Common myeloid progenitor, CD34-positive (primary cell): ENCODE measurements at regions not wholly inside any gene's neighbourhood (a gene's known extent, or its start where the extent isn't known, plus 50 kb on each side); places are given as distances from the start of the nearest gene placed in this dataset.

Experiments used
- CTCF ChIA-PET: fragments of 350-600 bp; sonication (Branson Sonifier 250); formaldehyde crosslinking; loops from one replicate; lab custom pipeline; 2021; ENCODE audit warnings: antibody characterized with exemption; lab: Charles Lee
- POLR2A ChIA-PET: fragments of 350-600 bp; sonication (Branson Sonifier 250); formaldehyde crosslinking; loops from one replicate; lab custom pipeline; 2021; ENCODE audit warnings: antibody characterized with exemption; lab: Charles Lee
- DNase-seq, 3 donors: peaks; one replicate each; pipeline versions ENCODE4 v3.0.0 to v3.0.0-alpha.2; 2013
- H3K27ac ChIP-seq, 2 experiments: 1 replicate in 1 of 2; 2 replicates in 1 of 2; pipeline ENCODE4 v1.7.0; 2013; ENCODE audit warnings: inconsistent platforms in 2 of 2, low read length in 2 of 2, mild to moderate bottlenecking in 2 of 2, low read depth in 1 of 2, moderate library complexity in 1 of 2; ENCODE audit not compliant: severe bottlenecking in 2 of 2, insufficient read depth in 1 of 2, poor library complexity in 1 of 2
- H3K27me3 ChIP-seq, 5 experiments: replicated peaks in 2 of 5; 1 replicate in 3 of 5; 2 replicates in 2 of 5; pipeline versions ENCODE4 v1.6.1 to v1.7.0; 2013; ENCODE audit warnings: low read length in 4 of 5, mild to moderate bottlenecking in 2 of 5, moderate library complexity in 2 of 5, inconsistent platforms in 1 of 5; ENCODE audit not compliant: insufficient read depth in 5 of 5, control insufficient read depth in 4 of 5
- H3K36me3 ChIP-seq, 4 experiments: 1 replicate in 2 of 4; 2 replicates in 2 of 4; pipeline versions ENCODE4 v1.6.1 to v1.7.0; 2013; ENCODE audit warnings: low read length in 3 of 4, control low read depth in 1 of 4, mild to moderate bottlenecking in 1 of 4; ENCODE audit not compliant: control insufficient read depth in 4 of 4, insufficient read depth in 4 of 4
- H3K4me1 ChIP-seq, 4 experiments: 1 replicate in 3 of 4; 2 replicates in 1 of 4; pipeline versions ENCODE4 v1.6.1 to v1.7.1; 2013; ENCODE audit warnings: low read length in 3 of 4, mild to moderate bottlenecking in 3 of 4, control low read depth in 1 of 4, inconsistent platforms in 1 of 4, moderate library complexity in 1 of 4; ENCODE audit not compliant: control insufficient read depth in 4 of 4, insufficient read depth in 4 of 4; ENCODE audit errors: control extremely low read depth in 1 of 4
- H3K4me3 ChIP-seq, 7 experiments: 1 replicate in 4 of 7; 2 replicates in 3 of 7; pipeline versions ENCODE4 v1.5.1 to v1.7.0; 2013; ENCODE audit warnings: mild to moderate bottlenecking in 7 of 7, low read length in 6 of 7, moderate library complexity in 6 of 7, inconsistent platforms in 2 of 7, low read depth in 2 of 7, control low read depth in 1 of 7; ENCODE audit not compliant: insufficient read depth in 4 of 7, control insufficient read depth in 1 of 7; ENCODE audit errors: extremely low read depth in 1 of 7
- H3K9me3 ChIP-seq, 5 experiments: 1 replicate in 4 of 5; 2 replicates in 1 of 5; pipeline versions ENCODE4 v1.6.1 to v1.7.1; 2013; ENCODE audit warnings: low read length in 4 of 5, mild to moderate bottlenecking in 2 of 5, inconsistent platforms in 1 of 5, low read depth in 1 of 5, moderate library complexity in 1 of 5; ENCODE audit not compliant: control insufficient read depth in 4 of 5, insufficient read depth in 2 of 5; ENCODE audit errors: control extremely low read depth in 1 of 5
- WGBS: methylation state at CpG from one replicate; pipeline ENCODE4 v1.1.5; 2013; ENCODE audit not compliant: insufficient coverage; 5-methylcytosine and 5-hydroxymethylcytosine counted together

GRCh38 chr1:187078916-187079315 is 250.2 kb downstream of the PLA2G4A start:
- H3K9me3 ChIP-seq: peaks cover 0 to 5% (median 4%) of the 10 kb centered on the region in 5 experiments
- no peaks in the 10 kb centered on the region for H3K4me1 ChIP-seq
- H3K4me3 ChIP-seq: no peak overlapping the region
- no peak overlapping the region for H3K27ac ChIP-seq
- no peak for DNase-seq
- 100% methylated on average over 1 of the region's 2 CpGs for WGBS
- H3K36me3 ChIP-seq: no peaks in the 10 kb centered on the region
- ChIA-PET POLR2A (no interaction called here), CTCF (no interaction called here)
- H3K27me3 ChIP-seq: no peaks in the 10 kb centered on the region

DNA sequence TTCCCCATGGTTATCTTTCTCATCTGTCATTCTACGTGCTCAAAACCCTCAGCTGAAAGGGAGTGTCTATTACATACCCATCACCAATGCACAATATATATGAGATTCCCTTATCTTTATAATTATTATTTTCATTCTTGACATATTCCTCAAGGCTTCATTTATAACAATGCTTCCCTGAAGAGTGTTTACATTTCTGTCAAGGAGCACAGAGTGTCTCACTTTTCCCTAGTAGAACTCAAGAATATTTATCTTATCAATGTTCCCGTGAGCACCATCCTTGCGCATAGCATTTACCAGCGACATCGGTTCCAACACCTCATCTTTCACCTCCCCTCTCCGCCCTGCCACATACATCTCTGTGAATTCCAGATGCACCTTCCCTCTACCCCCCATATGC is 250.6 kb downstream of the PLA2G4A start:
- DNase-seq: no peak
- WGBS: 100% methylated on average over 5 of the region's 6 CpGs
- Histone ChIP-seq H3K36me3 (no peaks in the 10 kb centered on the region), H3K27ac (no peak overlapping the region), H3K4me1 (no peaks in the 10 kb centered on the region), H3K4me3 (no peak overlapping the region), H3K9me3 (peaks cover 0 to 5% (median 4%) of the 10 kb centered on the region in 5 experiments), H3K27me3 (no peaks in the 10 kb centered on the region)
- ChIA-PET CTCF (no interaction called here), POLR2A (no interaction called here)

GRCh38 chr1:187091666-187092065 is 262.9 kb downstream of the PLA2G4A start:
- no peaks in the 10 kb centered on the region for H3K36me3 ChIP-seq
- H3K4me1 ChIP-seq: no peaks in the 10 kb centered on the region
- no peak for DNase-seq
- ChIA-PET CTCF (no interaction called here), POLR2A (no interaction called here)
- no peaks in the 10 kb centered on the region for H3K27me3 ChIP-seq
- H3K9me3 ChIP-seq: peaks cover 0 to 10% (median 0%) of the 10 kb centered on the region in 5 experiments
- no peak overlapping the region for H3K4me3 ChIP-seq
- H3K27ac ChIP-seq: no peak overlapping the region

DNA sequence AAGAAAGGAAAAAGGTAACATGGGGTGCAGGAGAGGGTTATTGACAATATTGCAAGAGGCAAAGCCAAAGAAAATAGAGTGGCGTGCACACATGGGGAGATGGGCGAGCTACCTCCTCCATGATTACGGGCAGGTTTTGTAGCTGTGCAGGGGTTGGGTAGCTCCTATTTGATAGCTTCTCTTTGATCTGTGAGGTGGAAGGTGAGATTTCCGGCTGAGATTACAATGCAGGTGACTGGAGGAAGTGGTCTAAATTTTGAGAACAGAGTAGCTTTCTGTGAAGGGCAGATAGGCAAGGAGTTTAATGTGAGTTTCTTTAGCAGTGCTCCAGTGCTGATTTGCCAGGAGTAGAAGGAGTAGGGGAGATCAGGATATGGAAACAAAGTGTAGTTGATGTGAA is 263.4 kb downstream of the PLA2G4A start:
- H3K4me1 ChIP-seq: no peaks in the 10 kb centered on the region
- peaks cover 0 to 10% (median 0%) of the 10 kb centered on the region in 5 experiments for H3K9me3 ChIP-seq
- H3K4me3 ChIP-seq: no peak overlapping the region
- POLR2A ChIA-PET: no interaction called here
- CTCF ChIA-PET: no interaction called here
- H3K27ac ChIP-seq: no peak overlapping the region
- DNase-seq: no peak
- H3K27me3 ChIP-seq: no peaks in the 10 kb centered on the region
- no peaks in the 10 kb centered on the region for H3K36me3 ChIP-seq
- WGBS: 98% methylated on average over 4 of the region's 4 CpGs

DNA sequence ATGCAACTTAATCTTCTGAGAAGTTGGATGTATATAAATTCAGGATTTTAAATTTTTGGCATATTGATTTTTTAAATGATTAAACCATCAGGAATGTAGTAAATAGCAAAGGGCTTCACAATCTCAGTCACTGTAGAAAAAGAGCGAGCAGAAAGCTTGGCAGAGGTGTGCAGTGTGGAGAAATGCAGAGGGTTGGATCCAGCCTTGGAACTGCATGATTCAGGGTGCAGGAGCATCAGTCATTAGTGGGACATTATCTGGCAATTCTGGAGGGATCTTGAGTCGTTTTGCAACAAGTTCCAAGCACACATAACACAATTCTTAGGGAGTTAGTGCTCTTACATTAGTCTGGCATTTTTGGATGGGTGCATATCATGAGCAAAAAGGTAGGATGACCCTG is 267.9 kb downstream of the PLA2G4A start:
- 100% methylated on average over 1 of the region's 2 CpGs for whole genome bisulfite sequencing
- Histone ChIP-seq H3K36me3 (no peaks in the 10 kb centered on the region), H3K4me3 (no peak overlapping the region), H3K27ac (no peak overlapping the region), H3K27me3 (no peaks in the 10 kb centered on the region), H3K4me1 (no peaks in the 10 kb centered on the region), H3K9me3 (peaks cover 0 to 2% (median 1%) of the 10 kb centered on the region in 5 experiments)
- ChIA-PET CTCF (no interaction called here), POLR2A (no interaction called here)
- DNase-seq: no peak

DNA sequence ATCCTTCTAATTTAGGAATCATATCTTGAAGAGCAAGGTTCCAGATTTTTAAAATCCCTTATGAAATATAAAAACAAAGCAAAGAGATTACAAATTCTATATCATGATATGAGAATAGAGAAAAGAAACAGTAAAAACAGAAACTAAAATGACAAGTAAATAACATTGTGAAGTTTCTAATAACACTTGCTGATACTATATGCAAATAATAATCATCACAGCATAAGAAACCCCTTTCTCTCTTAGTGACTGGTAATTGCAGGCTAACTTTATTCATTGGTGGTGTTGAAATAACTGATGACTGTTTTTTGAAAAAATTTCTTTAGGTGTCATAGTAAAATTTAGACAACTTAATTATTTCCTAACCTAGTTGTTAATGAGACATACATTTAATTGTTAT is 281.6 kb downstream of the PLA2G4A start:
- Histone ChIP-seq H3K4me3 (no peak overlapping the region), H3K9me3 (no peaks in the 10 kb centered on the region), H3K27ac (no peak overlapping the region), H3K36me3 (no peaks in the 10 kb centered on the region), H3K27me3 (no peaks in the 10 kb centered on the region), H3K4me1 (no peaks in the 10 kb centered on the region)
- DNase-seq: no peak
- CTCF ChIA-PET: no interaction called here
- POLR2A ChIA-PET: no interaction called here

DNA sequence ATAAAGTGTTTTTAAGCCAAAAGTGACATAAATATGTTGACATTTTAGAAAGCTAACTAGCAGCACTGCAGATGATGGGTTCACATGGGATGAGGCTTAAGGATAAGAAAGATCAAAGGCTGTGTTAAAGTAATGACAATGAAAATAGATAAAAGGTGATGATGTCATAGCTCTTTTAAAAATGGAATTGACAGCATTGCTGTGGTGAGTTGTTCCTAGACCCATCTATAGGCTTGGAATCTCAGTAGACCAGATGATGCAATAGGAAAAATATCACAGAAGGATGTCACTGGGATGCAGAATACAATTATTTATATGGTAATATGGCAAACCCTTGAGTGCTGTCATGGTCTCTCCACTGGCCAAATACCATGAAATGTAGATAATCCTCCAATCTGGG is 286.0 kb downstream of the PLA2G4A start:
- CTCF ChIA-PET: no interaction called here
- H3K27me3 ChIP-seq: no peaks in the 10 kb centered on the region
- H3K36me3 ChIP-seq: no peaks in the 10 kb centered on the region
- no peak overlapping the region for H3K4me3 ChIP-seq
- H3K4me1 ChIP-seq: no peaks in the 10 kb centered on the region
- POLR2A ChIA-PET: no interaction called here
- no peak overlapping the region for H3K27ac ChIP-seq
- H3K9me3 ChIP-seq: no peaks in the 10 kb centered on the region
- DNase-seq: no peak

DNA sequence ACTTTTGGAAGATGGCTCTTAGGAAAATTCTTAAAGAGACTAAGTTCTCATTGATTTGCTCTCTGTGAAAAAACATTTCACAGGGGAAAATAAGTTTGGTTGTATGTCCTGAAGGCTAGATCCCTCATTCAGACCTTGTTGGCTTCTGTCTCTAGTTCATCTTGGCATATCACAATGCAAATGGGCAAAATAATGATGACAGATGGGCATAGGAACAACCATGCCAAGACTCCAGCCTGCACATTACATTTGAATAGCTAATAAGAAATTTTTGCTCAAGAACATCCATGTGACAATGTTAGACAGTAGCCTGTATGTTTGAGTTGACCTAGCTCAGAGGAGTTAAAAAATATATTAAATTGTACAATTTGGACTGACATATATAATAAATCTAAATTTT is 292.9 kb downstream of the PLA2G4A start:
- Histone ChIP-seq H3K27ac (no peak overlapping the region), H3K4me1 (no peaks in the 10 kb centered on the region), H3K9me3 (no peaks in the 10 kb centered on the region), H3K36me3 (no peaks in the 10 kb centered on the region), H3K4me3 (no peak overlapping the region), H3K27me3 (no peaks in the 10 kb centered on the region)
- POLR2A ChIA-PET: no interaction called here
- CTCF ChIA-PET: no interaction called here
- DNase-seq: no peak
